Chondrocyte (in vitro differentiated cells): ENCODE measurements at regions not wholly inside any gene's neighbourhood (a gene's known extent, or its start where the extent isn't known, plus 50 kb on each side); places are given as distances from the start of the nearest gene placed in this dataset.

Source experiments
- DNase-seq: peaks from one replicate; pipeline ENCODE4 v3.0.0; 2021; ENCODE audit warnings: mixed read lengths, low spot score
- H3K27ac Mint-ChIP-seq: one replicate; pipeline ENCODE4 v1.8.0; 2021; ENCODE audit warnings: mild to moderate bottlenecking, moderate library complexity, mixed read lengths; ENCODE audit not compliant: unreplicated experiment
- H3K27me3 Mint-ChIP-seq: 2 replicates; pipeline ENCODE4 v1.8.0; 2021; ENCODE audit warnings: low read depth, mixed read lengths
- H3K36me3 Mint-ChIP-seq: 2 replicates; pipeline ENCODE4 v1.8.0; 2021; ENCODE audit warnings: low read depth, mixed read lengths
- H3K4me1 Mint-ChIP-seq: 2 replicates; pipeline ENCODE4 v1.8.0; 2021; ENCODE audit warnings: low read depth, mild to moderate bottlenecking, mixed read lengths
- H3K4me3 Mint-ChIP-seq: one replicate; pipeline ENCODE4 v1.8.0; 2021; ENCODE audit warnings: mild to moderate bottlenecking, moderate library complexity, mixed read lengths; ENCODE audit not compliant: unreplicated experiment
- H3K9me3 Mint-ChIP-seq: 2 replicates; pipeline ENCODE4 v1.8.0; 2021; ENCODE audit warnings: low read depth, mixed read lengths
- TF ChIP-seq, protein P1 (sequence below): fragments of 200-600 bp; sonication (generic); IDR thresholded peaks from 2 replicates; pipeline ENCODE4 v1.5.0; 2021; ENCODE audit warnings: antibody characterized with exemption, mild to moderate bottlenecking, moderate library complexity

DNA sequence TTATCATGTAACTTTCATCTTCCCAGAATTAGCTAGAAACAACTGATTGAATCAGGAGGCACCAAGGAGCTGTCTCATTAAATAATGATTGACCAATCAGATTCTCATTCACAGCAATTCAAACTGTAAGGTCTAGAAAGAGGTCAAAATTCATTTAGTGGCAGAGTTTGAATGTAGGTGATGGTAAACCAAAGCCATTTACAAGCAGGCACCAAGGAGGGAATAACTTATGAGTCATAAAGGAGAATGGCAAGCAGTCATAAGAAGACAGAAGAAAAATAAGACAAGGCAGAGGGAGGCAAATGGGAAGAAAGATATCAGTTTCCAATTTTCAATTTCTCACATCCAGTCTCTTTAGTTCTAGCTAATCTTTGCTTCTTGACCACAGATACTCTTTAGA is 52.9 kb upstream of the DEFB112 start:
- Mint-ChIP-seq H3K36me3 (no peaks in the 10 kb centered on the region), H3K4me1 (no peaks in the 10 kb centered on the region), H3K27me3 (peaks cover 14% of the 10 kb centered on the region), H3K4me3 (no peak overlapping the region), H3K9me3 (peaks cover 3% of the 10 kb centered on the region), H3K27ac (no peak overlapping the region)
- no peak for DNase-seq
- TF ChIP-seq, protein P1, sequence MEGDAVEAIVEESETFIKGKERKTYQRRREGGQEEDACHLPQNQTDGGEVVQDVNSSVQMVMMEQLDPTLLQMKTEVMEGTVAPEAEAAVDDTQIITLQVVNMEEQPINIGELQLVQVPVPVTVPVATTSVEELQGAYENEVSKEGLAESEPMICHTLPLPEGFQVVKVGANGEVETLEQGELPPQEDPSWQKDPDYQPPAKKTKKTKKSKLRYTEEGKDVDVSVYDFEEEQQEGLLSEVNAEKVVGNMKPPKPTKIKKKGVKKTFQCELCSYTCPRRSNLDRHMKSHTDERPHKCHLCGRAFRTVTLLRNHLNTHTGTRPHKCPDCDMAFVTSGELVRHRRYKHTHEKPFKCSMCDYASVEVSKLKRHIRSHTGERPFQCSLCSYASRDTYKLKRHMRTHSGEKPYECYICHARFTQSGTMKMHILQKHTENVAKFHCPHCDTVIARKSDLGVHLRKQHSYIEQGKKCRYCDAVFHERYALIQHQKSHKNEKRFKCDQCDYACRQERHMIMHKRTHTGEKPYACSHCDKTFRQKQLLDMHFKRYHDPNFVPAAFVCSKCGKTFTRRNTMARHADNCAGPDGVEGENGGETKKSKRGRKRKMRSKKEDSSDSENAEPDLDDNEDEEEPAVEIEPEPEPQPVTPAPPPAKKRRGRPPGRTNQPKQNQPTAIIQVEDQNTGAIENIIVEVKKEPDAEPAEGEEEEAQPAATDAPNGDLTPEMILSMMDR: no peak

DNA sequence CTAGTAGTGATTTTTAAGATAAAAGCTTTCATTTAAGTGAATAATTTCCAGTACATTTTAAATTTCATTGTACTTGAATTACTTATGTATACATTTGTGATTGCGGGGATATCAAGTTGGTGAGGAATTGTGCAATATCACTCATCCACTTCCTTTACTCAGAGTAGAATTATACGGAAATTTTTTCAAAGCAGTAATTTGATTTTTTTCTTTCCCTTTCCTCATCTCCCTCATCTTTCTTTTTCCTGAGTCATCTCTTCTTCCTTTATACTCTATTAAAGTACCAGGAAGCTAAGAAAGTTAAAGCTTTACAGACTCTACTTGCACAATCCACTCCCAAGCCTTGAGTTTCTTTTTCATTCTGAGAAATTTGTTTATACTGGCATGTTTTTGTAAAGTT is 60.9 kb upstream of the DEFB112 start:
- TF ChIP-seq, protein P1: no peak
- Mint-ChIP-seq H3K36me3 (no peaks in the 10 kb centered on the region), H3K4me1 (no peaks in the 10 kb centered on the region), H3K27me3 (peaks cover 26% of the 10 kb centered on the region), H3K4me3 (no peak overlapping the region), H3K27ac (no peak overlapping the region), H3K9me3 (no peaks in the 10 kb centered on the region)
- no peak for DNase-seq

DNA sequence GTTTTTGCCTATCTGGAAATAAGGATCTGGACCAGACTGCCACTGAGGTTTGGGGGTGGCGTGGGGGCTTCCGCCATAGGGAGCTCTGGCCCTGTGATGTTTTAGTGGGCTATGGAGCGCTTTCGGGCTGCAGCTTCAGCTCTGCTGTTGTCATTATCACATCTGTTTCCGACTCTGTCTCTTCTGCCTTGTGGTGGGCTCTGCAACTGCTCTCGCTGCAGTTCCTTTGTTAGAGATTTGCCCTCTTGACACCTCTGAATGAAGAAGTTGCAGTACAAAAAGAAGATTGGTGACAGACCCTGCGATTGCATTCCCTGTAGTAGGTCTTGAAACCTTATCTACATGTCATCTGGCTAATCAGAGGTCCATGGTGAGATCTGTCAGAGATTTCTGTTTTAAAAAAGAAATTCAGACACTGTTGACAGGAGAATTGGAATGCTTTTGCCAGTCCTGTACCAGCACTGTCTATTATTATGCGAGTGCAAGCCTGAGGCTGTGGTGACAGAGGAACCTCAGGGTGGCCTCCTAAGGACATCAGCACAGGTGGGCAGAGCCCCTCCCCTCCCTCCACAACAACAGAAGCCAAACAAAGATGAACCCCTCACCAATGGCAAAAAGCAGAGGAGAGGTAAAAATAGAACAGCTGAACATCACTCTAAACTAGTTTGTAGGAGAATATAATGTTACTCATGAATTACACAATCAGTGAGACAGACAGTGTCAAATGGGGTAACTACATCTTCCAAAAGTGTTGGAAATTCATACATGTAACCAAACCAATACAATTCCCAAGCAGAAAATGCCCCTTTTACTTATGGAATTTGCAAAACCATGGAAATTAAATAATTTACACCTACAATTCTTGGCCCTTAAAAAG is 63.5 kb upstream of the DEFB112 start:
- Mint-ChIP-seq H3K27me3 (peaks cover 20% of the 10 kb centered on the region), H3K36me3 (no peaks in the 10 kb centered on the region), H3K4me1 (no peaks in the 10 kb centered on the region), H3K27ac (no peak overlapping the region), H3K9me3 (no peaks in the 10 kb centered on the region), H3K4me3 (no peak overlapping the region)
- TF ChIP-seq, protein P1: no peak
- no peak for DNase-seq

DNA sequence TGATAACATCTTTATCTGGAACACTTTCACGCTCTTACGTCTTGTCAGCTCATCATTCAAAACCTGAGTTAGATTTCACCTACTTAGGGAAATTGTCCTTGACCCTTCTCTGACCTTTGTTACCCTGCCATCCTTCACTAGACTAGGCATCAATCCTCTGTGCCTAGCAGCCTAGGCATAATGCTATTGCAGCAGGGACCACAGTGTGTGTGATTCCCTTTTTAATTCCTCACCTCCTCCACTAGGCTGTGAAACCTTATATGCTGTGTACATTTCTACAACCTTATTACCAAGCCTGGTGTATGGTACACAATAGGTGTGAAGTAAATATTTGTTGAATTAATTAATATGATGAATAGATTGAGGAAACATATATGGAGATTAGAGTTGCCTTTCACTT is 66.7 kb upstream of the DEFB112 start:
- Mint-ChIP-seq H3K4me3 (no peak overlapping the region), H3K27me3 (peaks cover 34% of the 10 kb centered on the region), H3K4me1 (no peaks in the 10 kb centered on the region), H3K9me3 (no peaks in the 10 kb centered on the region), H3K27ac (no peak overlapping the region), H3K36me3 (no peaks in the 10 kb centered on the region)
- no peak for DNase-seq
- TF ChIP-seq, protein P1: no peak

DNA sequence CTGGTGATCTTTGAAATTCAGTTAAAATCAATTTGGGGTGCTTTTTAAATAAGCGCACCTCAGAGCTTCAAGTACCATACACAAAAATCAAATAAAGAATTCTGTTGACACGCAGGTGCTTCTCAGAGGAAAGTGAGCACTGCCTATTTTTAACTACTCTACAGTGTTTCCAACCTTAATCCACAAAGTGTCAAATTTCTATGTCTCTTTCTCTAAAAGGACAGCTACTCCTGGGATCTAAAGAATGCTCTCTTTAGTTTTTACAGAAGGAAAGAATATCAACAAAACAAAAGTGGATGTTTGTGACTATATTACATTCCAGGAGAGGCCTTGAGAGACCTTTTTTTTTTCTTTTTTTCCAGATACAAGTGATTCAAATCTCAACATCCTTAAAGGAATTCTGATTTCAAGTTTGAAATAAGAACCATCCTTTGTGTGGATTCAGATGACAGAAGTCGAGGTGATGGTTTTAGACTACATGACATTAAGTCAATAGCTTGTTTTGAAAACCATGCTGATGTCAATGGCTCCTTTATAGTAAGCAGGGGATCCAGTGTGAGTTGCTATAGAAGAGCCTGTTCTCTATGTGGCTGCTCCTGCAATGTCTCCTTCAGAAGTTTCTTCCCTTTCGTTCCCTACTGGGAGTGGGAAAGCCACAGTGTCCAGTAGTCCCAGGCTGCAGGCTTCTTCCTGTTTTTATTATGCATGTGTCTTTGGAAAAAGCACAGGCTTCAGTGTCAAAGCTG is 67.2 kb upstream of the DEFB112 start:
- Mint-ChIP-seq H3K9me3 (no peaks in the 10 kb centered on the region), H3K36me3 (no peaks in the 10 kb centered on the region), H3K27ac (no peak overlapping the region), H3K4me1 (no peaks in the 10 kb centered on the region), H3K27me3 (peaks cover 32% of the 10 kb centered on the region), H3K4me3 (no peak overlapping the region)
- TF ChIP-seq, protein P1: no peak
- DNase-seq: no peak
